T-cell (primary cell): ENCODE measurements at regions not wholly inside any gene's neighbourhood (a gene's known extent, or its start where the extent isn't known, plus 50 kb on each side); places are given as distances from the start of the nearest gene placed in this dataset.

Experiments used
- ATAC-seq, 4 experiments: fragments of 200-7000 bp in 3 of 4; fragments of 150-1000 bp in 1 of 4; cut with Tn5 transposase; replicated peaks in 1 of 4; 1 replicate in 3 of 4; 2 replicates in 1 of 4; pipeline ENCODE4 v1.10.0; 2021; ENCODE audit warnings: moderate library complexity in 3 of 4, mild to moderate bottlenecking in 2 of 4, moderate number of reproducible peaks in 1 of 4
- CTCF ChIA-PET, 2 donors: fragments of 300-600 bp; sonication (Branson Sonifier 250); formaldehyde crosslinking; loops; one replicate each; lab custom pipeline; 2022; ENCODE audit warnings: antibody characterized with exemption in 2 of 2; lab: Charles Lee
- POLR2A ChIA-PET, 2 donors: fragments of 300-600 bp; sonication (Branson Sonifier 250); formaldehyde crosslinking; loops; one replicate each; lab custom pipeline; 2022; ENCODE audit warnings: antibody characterized with exemption in 2 of 2; lab: Charles Lee
- DNase-seq, 35 experiments: peaks; one replicate each; pipeline versions ENCODE4 v3.0.0 to v3.0.0-alpha.2; 2013 to 2023
- H3K27ac ChIP-seq: one replicate; pipeline ENCODE4 v1.5.1; 2013; ENCODE audit warnings: low read length
- H3K27me3 ChIP-seq, 2 experiments: replicated peaks in 1 of 2; 1 replicate in 1 of 2; 2 replicates in 1 of 2; pipeline versions ENCODE4 v1.6.1 to v1.7.0; 2013; ENCODE audit warnings: low read length in 1 of 2, mixed read lengths in 1 of 2; ENCODE audit not compliant: control insufficient read depth in 2 of 2, insufficient read depth in 2 of 2; ENCODE audit errors: extremely low read depth in 1 of 2
- H3K36me3 ChIP-seq, 2 donors: 1 replicate in 1 of 2; 2 replicates in 1 of 2; pipeline versions ENCODE4 v1.6.1 to v1.7.0; 2013; ENCODE audit warnings: low read length in 1 of 2; ENCODE audit not compliant: control insufficient read depth in 2 of 2, insufficient read depth in 1 of 2; ENCODE audit errors: extremely low read depth in 1 of 2
- H3K4me1 ChIP-seq, 2 experiments: 1 replicate in 1 of 2; 2 replicates in 1 of 2; pipeline versions ENCODE4 v1.6.1 to v1.7.0; 2013; ENCODE audit warnings: low read length in 2 of 2, mixed read lengths in 1 of 2; ENCODE audit not compliant: insufficient read depth in 2 of 2, control insufficient read depth in 1 of 2; ENCODE audit errors: extremely low read depth in 1 of 2
- H3K4me3 ChIP-seq, 2 donors: 1 replicate in 1 of 2; 2 replicates in 1 of 2; pipeline versions ENCODE4 v1.5.1 to v1.7.0; 2013; ENCODE audit warnings: mild to moderate bottlenecking in 2 of 2, low read length in 1 of 2, moderate library complexity in 1 of 2; ENCODE audit not compliant: control insufficient read depth in 1 of 2; ENCODE audit errors: extremely low read depth in 1 of 2
- H3K9me3 ChIP-seq: 2 replicates; pipeline ENCODE4 v1.7.0; 2013
- H3K27ac Mint-ChIP-seq, 2 donors: one replicate each; pipeline ENCODE4 v1.8.0; 2020 to 2021; ENCODE audit warnings: mild to moderate bottlenecking in 2 of 2, mixed read lengths in 2 of 2
- H3K27me3 Mint-ChIP-seq, 2 donors: one replicate each; pipeline ENCODE4 v1.8.0; 2021 to 2022; ENCODE audit warnings: mixed read lengths in 2 of 2
- H3K36me3 Mint-ChIP-seq: one replicate; pipeline ENCODE4 v1.8.0; 2021; ENCODE audit warnings: mixed read lengths
- H3K4me1 Mint-ChIP-seq, 3 donors: one replicate each; pipeline ENCODE4 v1.8.0; 2020 to 2022; ENCODE audit warnings: mixed read lengths in 3 of 3, mild to moderate bottlenecking in 1 of 3
- H3K4me3 Mint-ChIP-seq, 3 donors: one replicate each; pipeline ENCODE4 v1.8.0; 2020 to 2022; ENCODE audit warnings: mild to moderate bottlenecking in 3 of 3, mixed read lengths in 3 of 3, moderate library complexity in 3 of 3
- H3K9me3 Mint-ChIP-seq, 3 donors: one replicate each; pipeline ENCODE4 v1.8.0; 2020 to 2022; ENCODE audit warnings: mixed read lengths in 3 of 3
- WGBS: methylation state at CpG from one replicate; pipeline ENCODE4 v1.1.5; 2013; ENCODE audit warnings: missing lambda C conversion rate; ENCODE audit not compliant: insufficient coverage; 5-methylcytosine and 5-hydroxymethylcytosine counted together

DNA sequence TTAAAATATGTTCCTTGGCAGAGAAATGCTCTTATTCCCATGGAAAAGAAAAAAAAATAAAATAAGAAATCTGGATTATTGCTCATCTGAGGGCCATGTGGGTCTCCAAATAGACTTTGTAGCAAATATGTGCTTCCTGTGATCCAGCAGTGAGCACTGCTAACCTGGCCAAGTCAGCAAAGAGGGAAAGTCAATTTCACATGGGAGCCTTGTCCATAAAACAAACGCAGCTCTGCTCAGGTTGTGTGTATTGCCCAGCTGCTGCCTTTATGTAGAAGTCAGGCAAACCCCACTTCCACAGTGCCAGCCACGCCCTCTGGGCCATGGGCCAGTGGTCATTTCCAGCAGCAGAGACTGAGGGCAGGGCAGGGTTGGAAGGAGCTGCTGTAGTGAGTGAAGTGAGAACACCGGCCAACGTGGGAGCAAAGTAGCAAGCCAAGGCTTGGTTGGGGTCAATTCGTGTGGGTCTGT lies 174.3 kb downstream of the LYPLAL1 start:
- no peaks in the 10 kb centered on the region for H3K9me3 ChIP-seq
- no peaks in the 10 kb centered on the region for H3K4me1 Mint-ChIP-seq
- no peak for DNase-seq
- no peaks in the 10 kb centered on the region for H3K27me3 ChIP-seq
- no peak for ATAC-seq
- ChIA-PET POLR2A (no interaction called here), CTCF (no interaction called here)
- H3K9me3 Mint-ChIP-seq = peaks cover 27 to 37% (median 33%) of the 10 kb centered on the region in 3 donors
- H3K4me1 ChIP-seq = no peaks in the 10 kb centered on the region
- no peak overlapping the region for H3K27ac ChIP-seq
- H3K27ac Mint-ChIP-seq = no peak overlapping the region
- H3K36me3 ChIP-seq = no peaks in the 10 kb centered on the region
- H3K36me3 Mint-ChIP-seq = peaks cover 3% of the 10 kb centered on the region
- WGBS = 59% methylated on average over 4 of the region's 5 CpGs
- peaks cover 0 to 5% of the 10 kb centered on the region in 2 donors for H3K27me3 Mint-ChIP-seq
- H3K4me3 ChIP-seq = no peak overlapping the region
- no peak overlapping the region for H3K4me3 Mint-ChIP-seq

DNA sequence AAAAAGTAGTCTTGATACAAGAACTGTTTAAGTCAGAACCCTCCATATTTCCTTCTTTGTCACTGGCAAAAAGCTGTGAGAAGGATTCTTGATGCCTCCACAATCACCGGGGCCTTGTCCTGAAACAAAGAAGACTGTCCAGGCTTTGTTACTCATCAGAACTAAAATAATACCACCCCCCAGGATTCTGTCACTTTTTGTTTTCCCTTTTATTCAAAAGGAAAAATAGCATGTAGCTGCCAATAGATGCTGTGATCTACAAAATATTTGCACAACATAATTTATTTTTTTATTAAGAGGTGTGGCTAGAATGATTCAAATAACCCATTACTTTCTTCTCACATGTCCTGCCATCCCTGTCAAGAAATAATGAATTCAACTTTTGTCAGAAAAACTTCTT lies 173.7 kb downstream of the LYPLAL1 start:
- H3K27me3 Mint-ChIP-seq = peaks cover 0 to 5% of the 10 kb centered on the region in 2 donors
- H3K4me3 Mint-ChIP-seq = no peak overlapping the region
- no peaks in the 10 kb centered on the region for H3K36me3 ChIP-seq
- H3K27me3 ChIP-seq = no peaks in the 10 kb centered on the region
- no peaks in the 10 kb centered on the region for H3K9me3 ChIP-seq
- ChIA-PET POLR2A (no interaction called here), CTCF (interaction anchor here in 1 of 2 donors (0.6 kb wide), 1 partner anchor 370 kb away, joined by 3 read pairs; no protein-coding TSS in a partner anchor)
- no peak for ATAC-seq
- DNase-seq = no peak
- no CpG with 5 or more reads among the region's 1 CpG for WGBS
- H3K27ac Mint-ChIP-seq = no peak overlapping the region
- H3K4me1 Mint-ChIP-seq = no peaks in the 10 kb centered on the region
- H3K27ac ChIP-seq = no peak overlapping the region
- H3K36me3 Mint-ChIP-seq = peaks cover 3% of the 10 kb centered on the region
- H3K4me3 ChIP-seq = no peak overlapping the region
- H3K9me3 Mint-ChIP-seq = peaks cover 27 to 38% (median 33%) of the 10 kb centered on the region in 3 donors
- H3K4me1 ChIP-seq = no peaks in the 10 kb centered on the region

DNA sequence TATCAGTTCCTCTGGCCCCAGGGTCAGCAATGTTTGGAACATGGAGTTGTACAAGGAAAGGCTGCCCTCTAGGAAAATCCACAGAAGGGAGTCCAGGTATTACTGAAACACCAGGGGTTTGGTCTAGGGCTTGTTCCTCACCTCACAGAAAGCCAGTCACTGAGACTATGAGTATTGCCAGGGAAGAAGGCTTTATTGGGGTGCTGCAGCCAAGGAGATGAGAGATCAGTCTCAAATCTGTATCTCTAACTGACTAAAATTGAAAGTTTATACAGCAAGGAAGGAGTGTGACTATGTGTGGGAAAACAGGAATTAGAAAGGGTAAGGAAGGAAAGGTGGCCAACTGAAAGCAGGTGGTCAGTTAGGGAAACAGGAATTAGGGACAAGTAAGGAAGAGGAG lies 172.3 kb downstream of the LYPLAL1 start:
- no peaks in the 10 kb centered on the region for H3K4me1 Mint-ChIP-seq
- H3K27ac Mint-ChIP-seq = no peak overlapping the region
- no peak overlapping the region for H3K27ac ChIP-seq
- no peak overlapping the region for H3K4me3 ChIP-seq
- POLR2A ChIA-PET = no interaction called here
- no peaks in the 10 kb centered on the region for H3K4me1 ChIP-seq
- no peaks in the 10 kb centered on the region for H3K36me3 ChIP-seq
- no peak overlapping the region for H3K4me3 Mint-ChIP-seq
- peaks cover 3% of the 10 kb centered on the region for H3K36me3 Mint-ChIP-seq
- H3K27me3 Mint-ChIP-seq = peaks cover 0 to 5% of the 10 kb centered on the region in 2 donors
- no peaks in the 10 kb centered on the region for H3K9me3 ChIP-seq
- ATAC-seq (no peak), DNase-seq (no peak)
- CTCF ChIA-PET = no interaction called here
- H3K27me3 ChIP-seq = no peaks in the 10 kb centered on the region
- H3K9me3 Mint-ChIP-seq = peaks cover 27 to 38% (median 33%) of the 10 kb centered on the region in 3 donors

DNA sequence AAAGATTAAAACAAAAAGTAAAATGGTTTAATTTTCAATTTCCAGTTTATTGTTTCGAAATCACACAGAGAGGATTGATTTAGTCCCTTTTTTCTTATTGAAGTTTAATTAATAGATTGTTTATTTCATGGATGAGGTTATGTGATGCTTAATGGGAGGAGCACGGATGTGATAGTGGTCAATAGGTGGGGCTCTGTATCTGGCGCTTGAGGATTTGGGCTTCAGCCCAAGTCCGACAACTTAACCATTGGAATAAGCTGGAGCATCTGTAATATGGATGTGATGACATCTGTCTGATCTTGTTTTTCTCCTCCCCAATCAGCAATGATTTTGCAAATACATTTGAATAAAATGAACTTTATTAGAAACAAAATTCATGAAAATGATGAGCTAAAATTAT lies 169.2 kb downstream of the LYPLAL1 start:
- ATAC-seq (no peak), DNase-seq (no peak)
- no peaks in the 10 kb centered on the region for H3K4me1 Mint-ChIP-seq
- ChIA-PET CTCF (no interaction called here), POLR2A (interaction anchor here in 1 of 2 donors (1.0 kb wide), 1 partner anchor 10 kb away, joined by 3 read pairs; no protein-coding TSS in a partner anchor)
- Histone ChIP-seq H3K9me3 (no peaks in the 10 kb centered on the region), H3K4me3 (no peak overlapping the region), H3K27me3 (no peaks in the 10 kb centered on the region), H3K4me1 (no peaks in the 10 kb centered on the region), H3K27ac (no peak overlapping the region), H3K36me3 (no peaks in the 10 kb centered on the region)
- 70% methylated on average over 2 of the region's 4 CpGs for WGBS
- H3K27me3 Mint-ChIP-seq = no peaks in the 10 kb centered on the region
- H3K9me3 Mint-ChIP-seq = peaks cover 24 to 38% (median 28%) of the 10 kb centered on the region in 3 donors
- no peak overlapping the region for H3K27ac Mint-ChIP-seq
- peaks cover 3% of the 10 kb centered on the region for H3K36me3 Mint-ChIP-seq
- no peak overlapping the region for H3K4me3 Mint-ChIP-seq

DNA sequence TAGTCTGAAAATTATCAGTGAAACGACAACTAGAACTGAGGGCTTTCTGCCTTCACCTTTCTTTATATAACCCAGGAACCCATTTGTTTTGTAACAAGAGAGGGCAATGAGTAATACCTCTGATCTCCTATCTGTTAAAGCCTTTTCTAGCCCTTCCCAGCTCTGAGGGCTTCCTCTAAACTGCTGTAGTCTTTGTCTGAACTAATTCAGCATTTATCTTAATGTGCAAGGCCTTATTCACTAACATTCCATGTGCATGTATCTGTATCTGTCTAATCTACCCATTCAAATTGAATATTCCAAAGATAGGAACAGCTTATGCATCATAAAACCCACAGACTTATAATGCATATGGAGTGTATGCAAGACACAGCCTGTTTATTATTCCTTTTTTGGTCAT lies 167.1 kb downstream of the LYPLAL1 start:
- H3K4me3 Mint-ChIP-seq = no peak overlapping the region
- H3K36me3 Mint-ChIP-seq = peaks cover 3% of the 10 kb centered on the region
- DNase-seq (no peak), ATAC-seq (no peak)
- H3K27me3 ChIP-seq = no peaks in the 10 kb centered on the region
- no peaks in the 10 kb centered on the region for H3K27me3 Mint-ChIP-seq
- no peak overlapping the region for H3K27ac ChIP-seq
- no peaks in the 10 kb centered on the region for H3K4me1 ChIP-seq
- H3K4me3 ChIP-seq = no peak overlapping the region
- no CpG with 5 or more reads among the region's 1 CpG for WGBS
- no peak overlapping the region for H3K27ac Mint-ChIP-seq
- ChIA-PET POLR2A (interaction anchor here in 1 of 2 donors (0.6 kb wide), 1 partner anchor 353 kb away, joined by 5 read pairs; no protein-coding TSS in a partner anchor), CTCF (no interaction called here)
- H3K9me3 ChIP-seq = no peaks in the 10 kb centered on the region
- peaks cover 14 to 23% (median 18%) of the 10 kb centered on the region in 3 donors for H3K9me3 Mint-ChIP-seq
- H3K4me1 Mint-ChIP-seq = no peaks in the 10 kb centered on the region
- H3K36me3 ChIP-seq = no peaks in the 10 kb centered on the region

DNA sequence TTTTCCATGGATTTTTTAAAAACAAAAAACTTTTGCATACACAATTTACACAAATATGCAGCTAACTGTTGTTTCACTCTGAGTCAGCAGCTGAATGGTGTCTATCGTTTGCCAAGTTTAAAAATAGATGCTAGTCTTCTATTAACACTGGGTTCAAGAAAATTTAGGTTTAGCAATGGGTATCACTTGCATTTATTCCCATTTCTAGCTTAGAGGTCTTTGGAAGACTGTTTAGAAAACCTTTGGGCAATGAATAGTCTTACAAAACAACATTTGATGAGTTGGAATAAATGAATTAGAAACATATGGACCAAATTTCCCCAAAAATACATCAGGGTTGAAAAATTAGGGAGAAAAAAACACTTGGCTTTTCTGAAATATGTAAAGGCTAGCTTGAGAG lies 165.8 kb downstream of the LYPLAL1 start:
- no peaks in the 10 kb centered on the region for H3K36me3 ChIP-seq
- no CpG with 5 or more reads among the region's 1 CpG for WGBS
- no peak overlapping the region for H3K4me3 Mint-ChIP-seq
- H3K9me3 Mint-ChIP-seq = peaks cover 4 to 13% (median 10%) of the 10 kb centered on the region in 3 donors
- ChIA-PET CTCF (no interaction called here), POLR2A (no interaction called here)
- H3K27me3 Mint-ChIP-seq = no peaks in the 10 kb centered on the region
- H3K27ac ChIP-seq = no peak overlapping the region
- H3K4me3 ChIP-seq = no peak overlapping the region
- no peaks in the 10 kb centered on the region for H3K4me1 ChIP-seq
- no peak for DNase-seq
- no peak overlapping the region for H3K27ac Mint-ChIP-seq
- no peaks in the 10 kb centered on the region for H3K4me1 Mint-ChIP-seq
- peaks cover 3% of the 10 kb centered on the region for H3K36me3 Mint-ChIP-seq
- H3K9me3 ChIP-seq = no peaks in the 10 kb centered on the region
- ATAC-seq = no peak
- H3K27me3 ChIP-seq = no peaks in the 10 kb centered on the region

DNA sequence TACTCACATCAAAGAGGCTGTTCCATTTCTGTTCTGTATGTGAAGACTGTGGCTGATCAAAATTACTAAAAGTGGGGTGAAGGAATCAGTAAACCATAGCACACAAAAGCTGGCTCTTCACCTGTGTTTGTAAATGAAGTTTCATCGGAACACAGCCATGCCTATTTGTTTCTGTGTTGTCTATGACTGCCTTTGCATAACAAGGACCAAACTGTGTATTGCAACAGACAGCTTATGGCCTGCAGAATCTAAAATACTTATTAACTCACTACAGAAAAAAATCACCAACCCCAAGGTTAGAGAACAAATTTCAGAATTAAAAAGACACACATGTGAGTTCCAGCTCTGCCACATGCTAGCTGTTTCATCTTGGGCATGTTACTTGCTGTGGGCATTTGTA lies 163.9 kb downstream of the LYPLAL1 start:
- Mint-ChIP-seq H3K4me1 (no peaks in the 10 kb centered on the region), H3K36me3 (no peaks in the 10 kb centered on the region), H3K9me3 (no peaks in the 10 kb centered on the region), H3K27ac (no peak overlapping the region), H3K27me3 (no peaks in the 10 kb centered on the region), H3K4me3 (no peak overlapping the region)
- no peak for DNase-seq
- ChIA-PET CTCF (no interaction called here), POLR2A (no interaction called here)
- H3K9me3 ChIP-seq = no peaks in the 10 kb centered on the region
- no peak for ATAC-seq
- H3K4me3 ChIP-seq = no peak overlapping the region
- H3K27ac ChIP-seq = no peak overlapping the region
- H3K4me1 ChIP-seq = no peaks in the 10 kb centered on the region
- H3K27me3 ChIP-seq = no peaks in the 10 kb centered on the region
- WGBS = 100% methylated on average over 1 of the region's 1 CpG
- H3K36me3 ChIP-seq = no peaks in the 10 kb centered on the region
